ENCODE measurements at regions not wholly inside any gene's neighbourhood (a gene's known extent, or its start where the extent isn't known, plus 50 kb on each side); places are given as distances from the start of the nearest gene placed in this dataset.

DNA sequence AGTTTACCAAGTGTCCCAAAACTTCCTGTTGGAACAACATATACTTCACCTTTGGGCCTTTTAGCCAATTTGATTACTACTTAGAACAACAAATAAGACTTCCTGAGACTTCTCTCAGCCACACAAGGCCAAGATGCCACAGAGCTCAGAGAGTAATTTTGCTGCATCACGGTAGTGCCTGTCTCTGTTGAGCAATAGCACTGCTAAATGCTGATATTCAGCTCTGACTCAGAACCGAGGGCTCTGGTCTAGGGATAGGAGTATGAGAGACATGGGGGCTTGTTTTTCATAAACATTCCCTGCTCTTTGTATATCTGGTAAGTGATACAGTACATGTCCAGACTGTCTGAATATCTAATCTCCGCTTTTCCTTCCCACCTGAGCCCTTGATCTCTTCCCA, 260.4 kb upstream of the ARHGAP20 start:
- no peak overlapping the region for H3K4me2 ChIP-seq (ENCODE audit: insufficient read depth, insufficient read length, low read length)
- no peak overlapping the region for H3K9ac ChIP-seq (ENCODE audit: extremely low read depth, insufficient read length, low read length)

More for the DNA sequence above, 260.4 kb upstream of the ARHGAP20 start:
- Histone ChIP-seq H3K14ac (ENCODE audit: insufficient read depth, low read length) (no peak overlapping the region), H2BK15ac (ENCODE audit: low read depth, low read length) (no peak overlapping the region), H2BK20ac (ENCODE audit: low read depth, low read length, poor library complexity, severe bottlenecking) (no peak overlapping the region), H3K79me2 (ENCODE audit: insufficient read depth, low read length) (no peaks in the 10 kb centered on the region), H3K27me3 (ENCODE audit: insufficient read depth, low read length) (no peaks in the 10 kb centered on the region), H3K23ac (ENCODE audit: insufficient read length, low read depth, low read length) (no peak overlapping the region), H3T11ph (ENCODE audit: low read length) (no peak overlapping the region), H3K56ac (ENCODE audit: insufficient read length, low read depth, low read length) (no peak overlapping the region), H2BK12ac (ENCODE audit: insufficient read length, low read depth, low read length) (no peak overlapping the region), H4K20me1 (ENCODE audit: control insufficient read depth, insufficient read depth, insufficient read length) (no peaks in the 10 kb centered on the region), H4K5ac (ENCODE audit: insufficient read length, low read depth, low read length) (no peak overlapping the region), H3K27ac (ENCODE audit: insufficient read length, low read depth, low read length) (no peak overlapping the region), H4K91ac (ENCODE audit: insufficient read length, low read depth, low read length) (no peak overlapping the region), H4K8ac (replicated peaks; ENCODE audit: insufficient read length, low read depth, low read length) (no peak overlapping the region), H3K23me2 (ENCODE audit: insufficient read length, low read depth, low read length, poor library complexity, severe bottlenecking) (no peaks in the 10 kb centered on the region), H2BK120ac (ENCODE audit: low read depth, low read length, poor library complexity, severe bottlenecking) (no peak overlapping the region), H3K18ac (ENCODE audit: insufficient read length, low read depth, low read length) (no peak overlapping the region), H2AK5ac (ENCODE audit: insufficient read length, low read length) (no peak overlapping the region), H3K4me1 (ENCODE audit: insufficient read depth, low read length) (no peaks in the 10 kb centered on the region), H3K4ac (ENCODE audit: low read depth, low read length) (no peak overlapping the region), H3K9me3 (ENCODE audit: control insufficient read depth, low read depth, low read length) (no peaks in the 10 kb centered on the region), H2BK5ac (ENCODE audit: insufficient read length, low read length) (no peak overlapping the region), H2AFZ (ENCODE audit: low read length) (no peak overlapping the region), H3K79me1 (ENCODE audit: insufficient read depth, low read depth, low read length, poor library complexity, severe bottlenecking) (no peaks in the 10 kb centered on the region)
- Mint-ChIP-seq H3K36me3 (ENCODE audit: insufficient read depth in 1 of 3, low read depth in 3 of 3) (no peaks in the 10 kb centered on the region), H3K4me1 (no peaks in the 10 kb centered on the region), H3K27ac (no peak overlapping the region), H3K4me3 (no peak overlapping the region), H3K27me3 (ENCODE audit: low read depth) (no peaks in the 10 kb centered on the region), H3K9me3 (no peaks in the 10 kb centered on the region)
- WGBS (ENCODE audit: extremely low coverage, insufficient read length, low lambda C conversion rate), result no CpG with 5 or more reads among the region's 3 CpGs
- DNase-seq, result no peak
- TF ChIP-seq, protein P1, sequence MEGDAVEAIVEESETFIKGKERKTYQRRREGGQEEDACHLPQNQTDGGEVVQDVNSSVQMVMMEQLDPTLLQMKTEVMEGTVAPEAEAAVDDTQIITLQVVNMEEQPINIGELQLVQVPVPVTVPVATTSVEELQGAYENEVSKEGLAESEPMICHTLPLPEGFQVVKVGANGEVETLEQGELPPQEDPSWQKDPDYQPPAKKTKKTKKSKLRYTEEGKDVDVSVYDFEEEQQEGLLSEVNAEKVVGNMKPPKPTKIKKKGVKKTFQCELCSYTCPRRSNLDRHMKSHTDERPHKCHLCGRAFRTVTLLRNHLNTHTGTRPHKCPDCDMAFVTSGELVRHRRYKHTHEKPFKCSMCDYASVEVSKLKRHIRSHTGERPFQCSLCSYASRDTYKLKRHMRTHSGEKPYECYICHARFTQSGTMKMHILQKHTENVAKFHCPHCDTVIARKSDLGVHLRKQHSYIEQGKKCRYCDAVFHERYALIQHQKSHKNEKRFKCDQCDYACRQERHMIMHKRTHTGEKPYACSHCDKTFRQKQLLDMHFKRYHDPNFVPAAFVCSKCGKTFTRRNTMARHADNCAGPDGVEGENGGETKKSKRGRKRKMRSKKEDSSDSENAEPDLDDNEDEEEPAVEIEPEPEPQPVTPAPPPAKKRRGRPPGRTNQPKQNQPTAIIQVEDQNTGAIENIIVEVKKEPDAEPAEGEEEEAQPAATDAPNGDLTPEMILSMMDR (conservative IDR thresholded peaks at IDR 0.05), result no peak
